HG02759 (cell line): ENCODE measurements at regions not wholly inside any gene's neighbourhood (a gene's known extent, or its start where the extent isn't known, plus 50 kb on each side); places are given as distances from the start of the nearest gene placed in this dataset.
"Not testable (repeated sequence)": the region's sequence is repeated elsewhere in the genome, so short reads cannot be mapped to it uniquely, and the experiment has no call there.

Experiments
- ATAC-seq: cut with Tn5 transposase; IDR thresholded peaks from one replicate; pipeline ENCODE4 v1.9.1; 2021; ENCODE audit warnings: mild to moderate bottlenecking, moderate library complexity; ENCODE audit not compliant: unreplicated experiment

GRCh38 chr3:62926494-62926893 is 51.3 kb upstream of the CADPS start:
- ATAC-seq = no peak

- ATAC-seq = no peak
These were observed 53.0 kb upstream of the CADPS start for GRCh38 chr3:62928256-62928655.

GRCh38 chr3:62929771-62930170 is 54.6 kb upstream of the CADPS start:
- ATAC-seq = no peak

- ATAC-seq = no peak
These were observed 60.6 kb upstream of the CADPS start for GRCh38 chr3:62935793-62936192.

GRCh38 chr3:62936626-62937254 is 61.5 kb upstream of the CADPS start:
- ATAC-seq = no peak

- ATAC-seq = no peak
These were observed 63.4 kb upstream of the CADPS start for GRCh38 chr3:62938583-62938982.

GRCh38 chr3:62939707-62940106 is 64.5 kb upstream of the CADPS start:
- ATAC-seq = no peak

GRCh38 chr3:62940771-62941563 is 65.8 kb upstream of the CADPS start:
- ATAC-seq = no peak

GRCh38 chr3:62942227-62942626 is 67.0 kb upstream of the CADPS start:
- ATAC-seq = no peak

- ATAC-seq = no peak
These were observed 67.5 kb upstream of the CADPS start for GRCh38 chr3:62942764-62943163.

- ATAC-seq = no peak
These were observed 73.7 kb upstream of the CADPS start for GRCh38 chr3:62948921-62949320.

GRCh38 chr3:62950210-62950609 is 75.0 kb upstream of the CADPS start:
- ATAC-seq = no peak

GRCh38 chr3:62951037-62951613 is 75.9 kb upstream of the CADPS start:
- ATAC-seq = no peak

GRCh38 chr3:62951880-62952279 is 76.7 kb upstream of the CADPS start:
- not testable (repeated sequence) for ATAC-seq

- ATAC-seq = peak; percentile 91
These were observed 79.4 kb upstream of the CADPS start for GRCh38 chr3:62954580-62954979.

GRCh38 chr3:62955126-62955525 is 79.9 kb upstream of the CADPS start:
- ATAC-seq = no peak

GRCh38 chr3:62956411-62956810 is 81.2 kb upstream of the CADPS start:
- ATAC-seq = no peak

- ATAC-seq = no peak
These were observed 86.8 kb upstream of the CADPS start for GRCh38 chr3:62961874-62962556.

- no peak for ATAC-seq
These were observed 87.5 kb upstream of the CADPS start for GRCh38 chr3:62962714-62963113.

GRCh38 chr3:62965311-62965710 is 90.1 kb upstream of the CADPS start:
- ATAC-seq = no peak

- no peak for ATAC-seq
These were observed 92.9 kb upstream of the CADPS start for GRCh38 chr3:62968128-62968527.

GRCh38 chr3:62970648-62971047 is 95.4 kb upstream of the CADPS start:
- no peak for ATAC-seq
